Neural progenitor cell (in vitro differentiated cells): ENCODE measurements at regions not wholly inside any gene's neighbourhood (a gene's known extent, or its start where the extent isn't known, plus 50 kb on each side); places are given as distances from the start of the nearest gene placed in this dataset.

ENCODE experiments used
- CTCF ChIP-seq: fragments of 200-600 bp; sonication (generic); IDR thresholded peaks from 2 replicates; pipeline ENCODE4 v1.5.1; 2017; ENCODE audit warnings: antibody characterized with exemption, mild to moderate bottlenecking
- EZH2 ChIP-seq: fragments of 200-600 bp; sonication (generic); IDR thresholded peaks from 2 replicates; pipeline ENCODE4 v1.6.1; 2017; ENCODE audit warnings: antibody characterized with exemption, mild to moderate bottlenecking, moderate library complexity
- EZH2phosphoT487 ChIP-seq: fragments of 200-600 bp; sonication (generic); IDR thresholded peaks from 2 replicates; pipeline ENCODE4 v1.6.1; 2017; ENCODE audit warnings: antibody characterized with exemption

GRCh38 chr6:85360794-85361642 lies 88.9 kb upstream of the NT5E start:
- TF ChIP-seq CTCF, result no peak
- TF ChIP-seq EZH2, result no peak
- no peak for TF ChIP-seq EZH2phosphoT487
